GM19372 (cell line): ENCODE measurements at regions not wholly inside any gene's neighbourhood (a gene's known extent, or its start where the extent isn't known, plus 50 kb on each side); places are given as distances from the start of the nearest gene placed in this dataset.
"Not testable (repeated sequence)": the region's sequence is repeated elsewhere in the genome, so short reads cannot be mapped to it uniquely, and the experiment has no call there.

ENCODE experiments used
- ATAC-seq: cut with Tn5 transposase; IDR thresholded peaks from one replicate; pipeline ENCODE4 v1.9.1; 2021; ENCODE audit warnings: mild to moderate bottlenecking, low read depth, moderate library complexity; ENCODE audit not compliant: unreplicated experiment

- ATAC-seq: no peak
Observed at GRCh38 chr3:135538123-135538522, 427.4 kb upstream of the PPP2R3A start.

DNA sequence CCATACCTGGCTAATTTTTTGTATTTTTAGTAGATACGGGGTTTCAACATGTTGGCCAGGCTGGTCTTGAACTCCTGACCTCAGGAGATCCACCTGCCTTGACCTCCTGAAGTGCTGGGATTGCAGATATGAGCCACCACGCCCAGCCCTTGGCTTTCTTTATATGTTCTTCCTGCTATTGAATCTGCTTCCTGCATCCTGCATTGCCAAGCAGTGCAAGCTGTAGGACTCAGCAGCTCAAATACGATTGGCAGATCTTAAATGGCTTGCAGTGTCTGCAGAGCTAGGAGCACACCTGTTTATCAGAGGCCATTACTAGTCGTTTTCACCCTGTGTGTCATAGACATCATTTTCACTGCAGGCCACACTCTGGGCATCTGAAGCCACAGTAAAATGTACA is 426.2 kb upstream of the PPP2R3A start:
- ATAC-seq: no peak

DNA sequence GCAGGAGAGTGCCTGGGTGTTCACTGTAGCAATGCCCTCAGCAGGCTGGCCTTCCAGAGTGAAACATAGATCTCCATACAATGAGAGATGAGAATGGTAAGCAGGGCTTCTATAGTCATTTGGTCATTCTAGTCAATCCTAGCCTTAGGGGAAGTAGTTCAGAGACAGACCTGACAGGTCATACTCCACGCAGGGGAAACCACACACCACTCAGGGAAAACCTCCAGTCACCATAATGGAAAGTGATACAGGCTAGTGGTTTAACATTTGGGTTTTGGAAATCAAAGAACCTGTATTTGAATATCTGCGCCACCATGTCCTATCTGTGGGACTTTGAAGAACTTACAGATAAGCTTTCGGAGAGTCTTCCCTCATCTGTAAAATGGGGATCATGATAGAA is 425.7 kb upstream of the PPP2R3A start:
- no peak for ATAC-seq

DNA sequence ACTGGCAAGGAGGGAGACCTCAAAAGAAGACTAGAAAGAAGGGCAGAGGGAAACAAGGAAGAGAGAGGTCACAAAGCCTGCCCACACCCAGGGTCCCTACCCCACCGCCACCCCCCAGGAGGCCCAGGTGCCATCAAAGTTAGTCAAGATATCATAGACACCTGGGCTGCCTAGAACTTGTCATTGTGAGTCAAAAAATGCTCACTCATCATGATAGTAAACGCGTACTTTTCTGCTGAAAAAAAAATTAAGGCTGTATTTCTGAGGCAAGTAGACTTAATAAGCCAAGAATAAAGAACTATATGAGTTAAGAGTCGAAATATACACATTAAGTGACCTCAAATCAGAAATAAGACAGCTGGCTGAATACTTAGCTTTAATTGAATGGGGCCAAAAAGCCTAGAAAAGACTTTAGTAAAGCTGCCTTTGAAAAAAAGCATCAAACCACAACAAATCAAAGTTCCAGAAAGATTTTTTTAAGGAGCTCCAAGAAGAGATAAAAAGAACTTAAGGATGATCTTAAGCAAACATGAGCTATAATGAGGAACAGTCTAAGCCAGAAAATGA is 415.5 kb upstream of the PPP2R3A start:
- ATAC-seq: no peak

DNA sequence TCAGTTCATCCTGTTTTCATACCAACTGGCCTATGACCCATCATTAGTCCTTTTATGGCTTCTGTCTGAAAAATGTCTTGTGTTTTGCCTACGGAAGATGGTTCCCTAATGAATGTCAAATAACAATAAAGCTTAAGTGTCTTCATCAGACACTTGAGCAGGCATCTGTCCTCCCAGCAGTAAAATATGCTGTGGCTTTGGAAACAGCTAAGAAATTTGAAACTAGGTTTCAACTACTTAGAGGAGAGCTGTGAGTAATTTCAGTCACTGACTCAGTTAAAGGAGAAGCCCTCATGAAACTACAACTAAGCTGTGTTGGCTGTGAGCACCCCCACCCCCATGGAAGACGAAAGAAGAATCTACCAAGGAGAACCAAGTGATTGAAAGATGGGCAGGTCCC is 409.4 kb upstream of the PPP2R3A start:
- ATAC-seq: no peak

DNA sequence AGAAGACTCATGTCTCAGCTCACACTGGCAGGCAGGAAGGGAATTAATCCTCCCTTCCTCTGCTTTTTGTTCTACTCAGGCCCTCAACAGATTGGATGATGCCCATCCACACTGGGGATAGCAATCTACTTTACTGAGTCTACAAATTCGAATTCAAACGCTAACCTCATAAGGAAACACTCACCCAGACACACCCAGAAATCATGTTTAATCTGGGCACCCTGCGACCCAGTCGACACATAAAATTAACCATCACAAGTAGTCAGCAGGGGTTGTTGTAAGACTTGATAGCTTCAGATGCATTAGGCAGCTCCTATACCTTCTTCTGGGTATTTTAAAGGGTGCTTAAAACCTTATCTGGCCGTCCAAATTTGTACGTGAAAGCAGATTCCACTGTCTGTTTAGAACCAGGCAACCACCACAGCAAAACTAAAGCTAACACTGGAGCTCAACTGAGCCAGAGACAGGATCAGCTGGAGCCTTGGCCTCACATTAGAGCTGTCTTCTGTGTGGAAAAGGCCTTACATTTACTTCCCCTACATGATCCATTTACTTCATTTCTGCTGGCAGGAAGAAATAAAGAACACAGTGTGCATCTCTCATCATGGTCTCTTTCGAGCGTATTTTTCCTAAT is 407.3 kb upstream of the PPP2R3A start:
- ATAC-seq: no peak

DNA sequence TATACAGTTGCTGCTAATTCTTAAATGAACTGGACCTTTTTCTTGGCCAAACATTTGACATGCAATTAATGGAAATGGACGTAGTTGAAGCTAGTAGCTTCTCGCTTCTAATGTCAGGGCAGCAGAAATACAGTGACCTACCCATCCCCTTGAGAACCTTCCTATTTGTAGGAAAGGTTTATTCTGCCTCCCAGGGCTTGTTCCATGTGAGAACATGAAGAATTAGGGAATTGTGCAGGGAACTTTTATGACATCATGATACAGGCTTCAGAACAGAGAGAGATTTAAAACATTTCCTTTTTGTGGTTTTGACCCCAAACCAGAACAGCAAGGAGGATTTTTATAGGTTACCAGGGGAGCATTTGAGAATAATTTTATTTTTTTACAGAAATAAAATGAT is 406.6 kb upstream of the PPP2R3A start:
- no peak for ATAC-seq

- no peak for ATAC-seq
Observed at GRCh38 chr3:135559802-135560201, 405.7 kb upstream of the PPP2R3A start.

GRCh38 chr3:135560847-135561246 is 404.7 kb upstream of the PPP2R3A start:
- no peak for ATAC-seq

DNA sequence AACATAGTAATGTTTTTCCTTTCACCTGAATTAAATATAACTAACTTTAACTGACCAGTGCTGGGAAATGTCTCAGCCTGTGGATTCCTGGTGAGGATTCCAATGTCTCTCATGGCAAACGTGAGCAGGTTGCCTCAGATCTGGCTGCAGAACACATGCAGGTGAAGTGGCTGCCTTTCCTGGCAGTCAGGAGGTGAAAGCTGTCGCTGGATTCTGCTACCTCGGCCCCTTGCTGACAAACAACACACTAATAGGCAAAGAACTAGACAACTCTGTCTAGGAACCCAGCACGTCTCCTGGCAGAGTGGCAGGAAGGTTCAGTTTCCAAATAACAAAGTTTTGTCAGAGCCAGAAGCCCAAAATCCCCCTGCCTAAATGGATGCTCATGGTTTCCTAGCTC is 400.8 kb upstream of the PPP2R3A start:
- no peak for ATAC-seq

- ATAC-seq: no peak
Observed at GRCh38 chr3:135565546-135565945, 400.0 kb upstream of the PPP2R3A start.

- ATAC-seq: no peak
Observed at GRCh38 chr3:135567223-135567622, 398.3 kb upstream of the PPP2R3A start.

- no peak for ATAC-seq
Observed at GRCh38 chr3:135576751-135577150, 388.8 kb upstream of the PPP2R3A start.

DNA sequence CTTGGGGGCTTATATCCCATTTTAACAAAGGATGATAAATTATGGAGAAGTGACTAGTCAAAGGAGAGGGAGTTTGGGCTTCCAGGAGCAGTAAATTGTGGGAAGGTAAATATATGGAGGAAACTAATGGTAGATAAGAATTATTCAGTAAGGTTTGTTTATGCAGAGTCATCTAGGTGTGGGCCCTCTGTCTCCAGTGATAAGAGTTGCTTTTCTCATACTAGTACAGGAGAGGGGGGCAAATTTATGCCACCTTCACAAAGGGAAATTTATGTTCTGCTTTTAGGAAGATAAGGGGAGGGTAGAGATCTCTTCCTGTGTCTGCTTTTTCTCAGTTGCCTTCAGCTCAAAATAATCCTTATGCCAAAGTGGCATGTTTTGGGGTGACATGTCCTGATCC is 383.7 kb upstream of the PPP2R3A start:
- no peak for ATAC-seq

- ATAC-seq: no peak
Observed at GRCh38 chr3:135582800-135583199, 382.7 kb upstream of the PPP2R3A start.

- no peak for ATAC-seq
Observed at GRCh38 chr3:135596563-135596962, 369.0 kb upstream of the PPP2R3A start.

- no peak for ATAC-seq
Observed at GRCh38 chr3:135597855-135598254, 367.7 kb upstream of the PPP2R3A start.

- ATAC-seq: no peak
Observed at GRCh38 chr3:135598597-135598996, 366.9 kb upstream of the PPP2R3A start.

DNA sequence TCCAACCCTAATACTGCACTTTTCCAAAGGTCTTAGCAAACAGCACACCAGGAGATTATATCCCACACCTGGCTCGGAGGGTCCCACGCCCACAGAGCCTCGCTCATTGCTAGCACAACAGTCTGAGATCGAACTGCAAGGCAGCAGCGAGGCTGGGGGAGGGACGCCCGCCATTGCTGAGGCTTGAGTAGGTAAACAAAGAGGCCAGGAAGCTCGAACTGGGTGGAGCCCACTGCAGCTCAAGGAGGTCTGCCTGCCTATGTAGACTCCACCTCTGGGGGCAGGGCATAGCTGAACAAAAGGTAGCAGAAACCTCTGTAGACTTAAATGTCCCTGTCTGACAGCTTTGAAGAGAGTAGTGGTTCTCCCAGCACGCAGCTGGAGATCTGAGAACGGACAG is 361.0 kb upstream of the PPP2R3A start:
- ATAC-seq: not testable (repeated sequence)

- no peak for ATAC-seq
Observed at GRCh38 chr3:135618123-135618522, 347.4 kb upstream of the PPP2R3A start.

- no peak for ATAC-seq
Observed at GRCh38 chr3:135621184-135621920, 344.2 kb upstream of the PPP2R3A start.

GRCh38 chr3:135622215-135622614 is 343.3 kb upstream of the PPP2R3A start:
- no peak for ATAC-seq
